MM.1S (cell line): ENCODE measurements at regions not wholly inside any gene's neighbourhood (a gene's known extent, or its start where the extent isn't known, plus 50 kb on each side); places are given as distances from the start of the nearest gene placed in this dataset.

ENCODE experiments used
- DNase-seq: peaks from one replicate; pipeline ENCODE4 v3.0.0-alpha.2; 2015
- H2AFZ ChIP-seq: fragments of 300-600 bp; sonication (generic); 2 replicates; pipeline ENCODE4 v1.6.0; 2016; ENCODE audit warnings: antibody characterized with exemption, low read length
- H3F3A ChIP-seq: fragments of 300-600 bp; sonication (generic); 2 replicates; pipeline ENCODE4 v1.6.1; 2016; ENCODE audit warnings: mild to moderate bottlenecking, antibody characterized with exemption, low read length, moderate library complexity, mixed read lengths; ENCODE audit not compliant: insufficient read depth
- H3K27ac ChIP-seq: fragments of 300-600 bp; sonication (generic); 2 replicates; pipeline ENCODE4 v1.5.1; 2016; ENCODE audit warnings: mild to moderate bottlenecking, low read length
- H3K27me3 ChIP-seq: fragments of 300-600 bp; sonication (generic); replicated peaks from 2 replicates; pipeline ENCODE4 v1.6.0; 2016; ENCODE audit warnings: low read length; ENCODE audit not compliant: insufficient read depth
- H3K36me3 ChIP-seq: fragments of 300-600 bp; sonication (generic); replicated peaks from 2 replicates; pipeline ENCODE4 v1.6.1; 2016; ENCODE audit warnings: mild to moderate bottlenecking, low read length, mixed read lengths; ENCODE audit not compliant: insufficient read depth
- H3K4me1 ChIP-seq: fragments of 300-600 bp; sonication (generic); 2 replicates; pipeline ENCODE4 v1.6.1; 2016; ENCODE audit warnings: low read length, mixed read lengths
- H3K4me2 ChIP-seq: fragments of 300-600 bp; sonication (generic); 2 replicates; pipeline ENCODE4 v1.6.0; 2016; ENCODE audit warnings: low read depth, low read length
- H3K4me3 ChIP-seq: fragments of 300-600 bp; sonication (generic); 2 replicates; pipeline ENCODE4 v1.5.1; 2016; ENCODE audit warnings: low read length, mixed read lengths
- H3K79me2 ChIP-seq: fragments of 300-600 bp; sonication (generic); 2 replicates; pipeline ENCODE4 v1.6.1; 2016; ENCODE audit warnings: mixed run types, low read length, mixed read lengths
- H3K9ac ChIP-seq: fragments of 300-600 bp; sonication (generic); 2 replicates; pipeline ENCODE4 v1.6.1; 2016; ENCODE audit warnings: low read length, mixed read lengths
- H3K9me2 ChIP-seq: fragments of 300-600 bp; sonication (generic); replicated peaks from 2 replicates; pipeline ENCODE4 v1.6.1; 2016; ENCODE audit warnings: mild to moderate bottlenecking, low read length, mixed read lengths; ENCODE audit not compliant: insufficient read depth
- H3K9me3 ChIP-seq: fragments of 300-600 bp; sonication (generic); replicated peaks from 2 replicates; pipeline ENCODE4 v1.6.1; 2016; ENCODE audit warnings: mild to moderate bottlenecking, low read length, mixed read lengths; ENCODE audit not compliant: insufficient read depth
- H4K20me1 ChIP-seq: fragments of 300-600 bp; sonication (generic); 2 replicates; pipeline ENCODE4 v1.6.1; 2016; ENCODE audit warnings: mild to moderate bottlenecking, low read length, moderate library complexity, mixed read lengths; ENCODE audit not compliant: insufficient read depth
- EZH2 ChIP-seq: fragments of 300-600 bp; sonication (generic); optimal IDR thresholded peaks from 2 replicates; pipeline ENCODE3; 2017; ENCODE audit warnings: low read depth, mild to moderate bottlenecking, antibody characterized with exemption, low read length, mixed read lengths
- EZH2phosphoT487 ChIP-seq: fragments of 300-600 bp; sonication (generic); IDR thresholded peaks from 2 replicates; pipeline ENCODE4 v1.6.1; 2018; ENCODE audit warnings: antibody characterized with exemption, low read length
- TF ChIP-seq, protein P1 (sequence below): fragments of 300-600 bp; sonication (generic); IDR thresholded peaks from 2 replicates; pipeline ENCODE4 v1.5.1; 2016; ENCODE audit warnings: antibody characterized with exemption, low read length, mixed read lengths

DNA sequence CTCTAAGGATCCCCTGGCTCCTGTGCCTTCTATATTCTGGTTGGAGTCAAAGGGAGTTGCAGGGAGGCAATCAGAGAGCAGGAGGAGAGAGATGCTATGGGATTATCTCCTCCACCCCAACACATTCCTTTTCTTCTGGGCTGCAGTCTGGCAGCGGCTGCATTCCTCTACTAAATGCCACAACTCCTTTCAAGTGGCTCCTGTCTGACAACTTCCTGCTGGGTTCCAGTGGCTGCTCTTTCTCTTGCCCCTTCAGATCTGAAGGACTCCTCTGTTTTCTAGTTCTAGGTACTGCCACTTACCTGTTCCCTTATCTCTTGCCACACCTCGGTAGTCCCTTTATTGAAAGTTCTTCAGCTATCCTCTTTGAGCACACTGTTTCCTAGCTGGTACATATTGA lies 425.0 kb downstream of the SNAPC1 start:
- Histone ChIP-seq H2AFZ (no peak overlapping the region), H4K20me1 (no peaks in the 10 kb centered on the region), H3K9ac (no peak overlapping the region), H3K27ac (no peak overlapping the region), H3F3A (no peaks in the 10 kb centered on the region), H3K9me2 (no peaks in the 10 kb centered on the region), H3K79me2 (no peaks in the 10 kb centered on the region), H3K27me3 (no peaks in the 10 kb centered on the region), H3K4me2 (no peak overlapping the region), H3K36me3 (no peaks in the 10 kb centered on the region), H3K9me3 (no peaks in the 10 kb centered on the region), H3K4me3 (no peak overlapping the region), H3K4me1 (no peaks in the 10 kb centered on the region)
- DNase-seq, result no peak
- TF ChIP-seq EZH2phosphoT487 (no peak), EZH2 (no peak)
- TF ChIP-seq, protein P1, sequence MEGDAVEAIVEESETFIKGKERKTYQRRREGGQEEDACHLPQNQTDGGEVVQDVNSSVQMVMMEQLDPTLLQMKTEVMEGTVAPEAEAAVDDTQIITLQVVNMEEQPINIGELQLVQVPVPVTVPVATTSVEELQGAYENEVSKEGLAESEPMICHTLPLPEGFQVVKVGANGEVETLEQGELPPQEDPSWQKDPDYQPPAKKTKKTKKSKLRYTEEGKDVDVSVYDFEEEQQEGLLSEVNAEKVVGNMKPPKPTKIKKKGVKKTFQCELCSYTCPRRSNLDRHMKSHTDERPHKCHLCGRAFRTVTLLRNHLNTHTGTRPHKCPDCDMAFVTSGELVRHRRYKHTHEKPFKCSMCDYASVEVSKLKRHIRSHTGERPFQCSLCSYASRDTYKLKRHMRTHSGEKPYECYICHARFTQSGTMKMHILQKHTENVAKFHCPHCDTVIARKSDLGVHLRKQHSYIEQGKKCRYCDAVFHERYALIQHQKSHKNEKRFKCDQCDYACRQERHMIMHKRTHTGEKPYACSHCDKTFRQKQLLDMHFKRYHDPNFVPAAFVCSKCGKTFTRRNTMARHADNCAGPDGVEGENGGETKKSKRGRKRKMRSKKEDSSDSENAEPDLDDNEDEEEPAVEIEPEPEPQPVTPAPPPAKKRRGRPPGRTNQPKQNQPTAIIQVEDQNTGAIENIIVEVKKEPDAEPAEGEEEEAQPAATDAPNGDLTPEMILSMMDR, result no peak

GRCh38 chr14:62189698-62190097 lies 427.5 kb downstream of the SNAPC1 start:
- Histone ChIP-seq H3F3A (no peaks in the 10 kb centered on the region), H3K9ac (no peak overlapping the region), H2AFZ (no peak overlapping the region), H4K20me1 (no peaks in the 10 kb centered on the region), H3K4me2 (no peak overlapping the region), H3K27ac (no peak overlapping the region), H3K9me3 (no peaks in the 10 kb centered on the region), H3K36me3 (no peaks in the 10 kb centered on the region), H3K4me1 (no peaks in the 10 kb centered on the region), H3K4me3 (no peak overlapping the region), H3K79me2 (no peaks in the 10 kb centered on the region), H3K27me3 (no peaks in the 10 kb centered on the region), H3K9me2 (no peaks in the 10 kb centered on the region)
- no peak for DNase-seq
- TF ChIP-seq, protein P1, result no peak
- TF ChIP-seq EZH2, result no peak
- TF ChIP-seq EZH2phosphoT487, result no peak

- DNase-seq, result no peak
- no peaks in the 10 kb centered on the region for H3K4me1 ChIP-seq
Measured at GRCh38 chr14:62206456-62206855, 444.2 kb downstream of the SNAPC1 start.

GRCh38 chr14:62209287-62209899 lies 447.2 kb downstream of the SNAPC1 start:
- no peak overlapping the region for H2AFZ ChIP-seq
- H3K36me3 ChIP-seq, result no peaks in the 10 kb centered on the region
- no peaks in the 10 kb centered on the region for H3K9me3 ChIP-seq
- H3K4me3 ChIP-seq, result no peak overlapping the region
- no peaks in the 10 kb centered on the region for H3K4me1 ChIP-seq
- no peaks in the 10 kb centered on the region for H4K20me1 ChIP-seq
- no peak for DNase-seq
- no peaks in the 10 kb centered on the region for H3K27me3 ChIP-seq
- no peak overlapping the region for H3K9ac ChIP-seq
- no peak for TF ChIP-seq EZH2phosphoT487
- H3K4me2 ChIP-seq, result no peak overlapping the region
- no peaks in the 10 kb centered on the region for H3K9me2 ChIP-seq
- H3F3A ChIP-seq, result no peaks in the 10 kb centered on the region
- H3K79me2 ChIP-seq, result no peaks in the 10 kb centered on the region
- H3K27ac ChIP-seq, result no peak overlapping the region

More at GRCh38 chr14:62206456-62206855, 444.2 kb downstream of the SNAPC1 start:
- no peaks in the 10 kb centered on the region for H3K27me3 ChIP-seq
- no peaks in the 10 kb centered on the region for H3K9me3 ChIP-seq
- no peak overlapping the region for H3K27ac ChIP-seq
- no peaks in the 10 kb centered on the region for H3K79me2 ChIP-seq
- no peaks in the 10 kb centered on the region for H4K20me1 ChIP-seq
- no peak overlapping the region for H3K9ac ChIP-seq
- TF ChIP-seq EZH2, result no peak
- H3K9me2 ChIP-seq, result no peaks in the 10 kb centered on the region
- H3K4me3 ChIP-seq, result no peak overlapping the region
- no peak overlapping the region for H2AFZ ChIP-seq
- H3F3A ChIP-seq, result no peaks in the 10 kb centered on the region
- H3K4me2 ChIP-seq, result no peak overlapping the region
- H3K36me3 ChIP-seq, result no peaks in the 10 kb centered on the region
